GM19467 (cell line): ENCODE measurements at regions not wholly inside any gene's neighbourhood (a gene's known extent, or its start where the extent isn't known, plus 50 kb on each side); places are given as distances from the start of the nearest gene placed in this dataset.
"Not testable (repeated sequence)": the region's sequence is repeated elsewhere in the genome, so short reads cannot be mapped to it uniquely, and the experiment has no call there.

Source experiments
- ATAC-seq: cut with Tn5 transposase; IDR thresholded peaks from one replicate; pipeline ENCODE4 v1.9.1; 2021; ENCODE audit warnings: mild to moderate bottlenecking, moderate library complexity; ENCODE audit not compliant: unreplicated experiment

GRCh38 chr7:136136906-136137454 is 159.8 kb upstream of the MTPN start:
- no peak for ATAC-seq

GRCh38 chr7:136134503-136134902 is 157.3 kb upstream of the MTPN start:
- ATAC-seq: no peak

- ATAC-seq: no peak
These were observed 156.4 kb upstream of the MTPN start for GRCh38 chr7:136133551-136133950.

- no peak for ATAC-seq
These were observed 154.1 kb upstream of the MTPN start for GRCh38 chr7:136131304-136131630.

GRCh38 chr7:136130511-136131303 is 153.5 kb upstream of the MTPN start:
- no peak for ATAC-seq

GRCh38 chr7:136128050-136128449 is 150.9 kb upstream of the MTPN start:
- ATAC-seq: no peak

- no peak for ATAC-seq
These were observed 146.2 kb upstream of the MTPN start for GRCh38 chr7:136123352-136123751.

GRCh38 chr7:136122026-136122425 is 144.9 kb upstream of the MTPN start:
- no peak for ATAC-seq

GRCh38 chr7:136117539-136117938 is 140.4 kb upstream of the MTPN start:
- no peak for ATAC-seq

- ATAC-seq: no peak
These were observed 139.0 kb upstream of the MTPN start for GRCh38 chr7:136116186-136116585.

- peak; percentile 99 for ATAC-seq
These were observed 138.0 kb upstream of the MTPN start for GRCh38 chr7:136114966-136115762.

- not testable (repeated sequence) for ATAC-seq
These were observed 137.3 kb upstream of the MTPN start for GRCh38 chr7:136114467-136114866.

- not testable (repeated sequence) for ATAC-seq
These were observed 131.9 kb upstream of the MTPN start for GRCh38 chr7:136109037-136109436.

- ATAC-seq: no peak
These were observed 128.0 kb upstream of the MTPN start for GRCh38 chr7:136105191-136105590.

- ATAC-seq: no peak
These were observed 127.1 kb upstream of the MTPN start for GRCh38 chr7:136104269-136104603.

GRCh38 chr7:136103545-136104268 is 126.5 kb upstream of the MTPN start:
- ATAC-seq: no peak

GRCh38 chr7:136102881-136103280 is 125.7 kb upstream of the MTPN start:
- no peak for ATAC-seq

- ATAC-seq: not testable (repeated sequence)
These were observed 115.6 kb upstream of the MTPN start for GRCh38 chr7:136092714-136093113.

GRCh38 chr7:136087881-136088280 is 110.7 kb upstream of the MTPN start:
- ATAC-seq: no peak

GRCh38 chr7:136086712-136087111 is 109.6 kb upstream of the MTPN start:
- ATAC-seq: peak; percentile 96

GRCh38 chr7:136079934-136080333 is 102.8 kb upstream of the MTPN start:
- no peak for ATAC-seq
